ENCODE measurements at regions not wholly inside any gene's neighbourhood (a gene's known extent, or its start where the extent isn't known, plus 50 kb on each side); places are given as distances from the start of the nearest gene placed in this dataset.
"Not testable (repeated sequence)": the region's sequence is repeated elsewhere in the genome, so short reads cannot be mapped to it uniquely, and the experiment has no call there.

GRCh38 chr3:4897765-4898453, 81.3 kb upstream of the BHLHE40 start:
- DNase-seq (ENCODE audit: low read depth, low spot score) = no peak
- H3K27ac ChIP-seq = no peak overlapping the region

- H3K27ac ChIP-seq = no peak overlapping the region
- no peak for DNase-seq (ENCODE audit: low read depth, low spot score)
These were observed 80.6 kb upstream of the BHLHE40 start for GRCh38 chr3:4898454-4899313.

- peak overlapping the region; percentile 12 for H3K27ac ChIP-seq
- DNase-seq (ENCODE audit: low read depth, low spot score) = no peak
These were observed 79.5 kb upstream of the BHLHE40 start for GRCh38 chr3:4899710-4900109.

- DNase-seq (ENCODE audit: low read depth, low spot score) = no peak
These were observed 78.9 kb upstream of the BHLHE40 start for GRCh38 chr3:4900298-4900697.

GRCh38 chr3:4904811-4905695, 74.2 kb upstream of the BHLHE40 start:
- DNase-seq (ENCODE audit: low read depth, low spot score) = peak; percentile 52
- H3K27ac ChIP-seq = peak overlapping the region; percentile 82

More at GRCh38 chr3:4900298-4900697, 78.9 kb upstream of the BHLHE40 start:
- peak overlapping the region; percentile 12 for H3K27ac ChIP-seq

- peak overlapping the region; percentile 82 for H3K27ac ChIP-seq
- peak; percentile 96 for DNase-seq (ENCODE audit: low read depth, low spot score)
These were observed 73.1 kb upstream of the BHLHE40 start for GRCh38 chr3:4906107-4906621.

- DNase-seq (ENCODE audit: low read depth, low spot score) = no peak
- no peak overlapping the region for H3K27ac ChIP-seq
These were observed 72.2 kb upstream of the BHLHE40 start for GRCh38 chr3:4907050-4907449.

GRCh38 chr3:4907643-4908432, 71.4 kb upstream of the BHLHE40 start:
- DNase-seq (ENCODE audit: low read depth, low spot score) = no peak
- no peak overlapping the region for H3K27ac ChIP-seq

GRCh38 chr3:4908433-4909156, 70.6 kb upstream of the BHLHE40 start:
- no peak overlapping the region for H3K27ac ChIP-seq
- DNase-seq (ENCODE audit: low read depth, low spot score) = no peak

GRCh38 chr3:4914464-4914863, 64.8 kb upstream of the BHLHE40 start:
- H3K27ac ChIP-seq = no peak overlapping the region
- no peak for DNase-seq (ENCODE audit: low read depth, low spot score)

- DNase-seq (ENCODE audit: low read depth, low spot score) = not testable (repeated sequence)
These were observed 57.6 kb upstream of the BHLHE40 start for GRCh38 chr3:4921589-4921988.

GRCh38 chr3:4926892-4927291, 52.3 kb upstream of the BHLHE40 start:
- DNase-seq (ENCODE audit: low read depth, low spot score) = no peak
- H3K27ac ChIP-seq = no peak overlapping the region

More at GRCh38 chr3:4921589-4921988, 57.6 kb upstream of the BHLHE40 start:
- H3K27ac ChIP-seq = not testable (repeated sequence)

- no peak overlapping the region for H3K27ac ChIP-seq
- DNase-seq (ENCODE audit: low read depth, low spot score) = no peak
These were observed 50.9 kb upstream of the BHLHE40 start for GRCh38 chr3:4928277-4928789.
